GM12892 (cell line): ENCODE measurements at regions not wholly inside any gene's neighbourhood (a gene's known extent, or its start where the extent isn't known, plus 50 kb on each side); places are given as distances from the start of the nearest gene placed in this dataset.

Source experiments
- POLR2A ChIP-seq: IDR thresholded peaks from 2 replicates; pipeline ENCODE4 v1.6.1; 2011; ENCODE audit warnings: low read depth, low read length, control low read depth
- POLR2AphosphoS5 ChIP-seq: IDR thresholded peaks from 2 replicates; pipeline ENCODE4 v1.6.1; 2011; ENCODE audit warnings: low read depth, low read length, control low read depth

GRCh38 chr5:12343558-12343957 lies 439.3 kb upstream of the CTNND2 start:
- no peak for TF ChIP-seq POLR2A
- no peak for TF ChIP-seq POLR2AphosphoS5
